CD4-positive, alpha-beta T cell treated with Interleukin-17A for 4 hours (primary cell): ENCODE measurements at regions not wholly inside any gene's neighbourhood (a gene's known extent, or its start where the extent isn't known, plus 50 kb on each side); places are given as distances from the start of the nearest gene placed in this dataset.

Experiments
- DNase-seq: peaks from one replicate; pipeline ENCODE4 v3.0.0-alpha.2; 2020; ENCODE audit warnings: mixed read lengths

DNA sequence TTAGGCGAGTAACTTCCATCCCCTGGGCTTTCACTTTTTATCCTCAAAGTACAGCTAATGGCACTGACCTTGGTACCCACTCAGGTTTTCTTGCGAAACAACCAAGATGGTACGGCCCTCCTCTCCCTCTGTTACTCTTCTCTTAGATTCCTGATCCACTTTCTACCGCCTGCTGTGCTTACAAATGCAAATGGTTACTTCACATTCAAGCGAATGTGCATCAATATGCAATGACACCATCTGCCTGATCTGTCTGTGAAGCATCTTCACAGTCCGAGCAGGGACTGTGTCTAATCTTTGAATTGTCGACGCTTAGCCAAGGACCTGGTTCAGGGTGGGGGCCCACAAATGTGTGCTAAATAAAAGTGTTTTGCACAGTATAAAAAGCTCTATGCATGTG is 112.2 kb downstream of the TRIB2 start:
- DNase-seq: no peak

DNA sequence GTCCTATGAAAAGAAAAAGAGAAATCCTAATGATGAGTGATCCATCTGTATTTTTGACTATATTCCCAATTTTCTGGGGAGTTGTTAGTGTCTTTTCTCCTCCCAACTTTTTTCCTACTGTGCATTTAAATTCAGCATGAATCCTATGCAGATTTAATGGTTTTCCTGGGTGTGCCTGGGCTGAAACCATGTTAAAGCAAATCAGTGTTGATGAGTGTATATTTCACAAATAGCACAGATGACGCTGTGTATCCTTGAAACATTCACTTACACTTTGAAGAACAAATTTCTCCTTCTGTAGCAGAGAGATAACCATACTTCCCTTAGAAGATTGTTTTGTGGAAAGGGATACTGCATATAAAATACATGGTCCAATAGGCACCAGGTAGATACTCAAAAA is 114.3 kb downstream of the TRIB2 start:
- DNase-seq: no peak

GRCh38 chr2:12834239-12834638 is 117.5 kb downstream of the TRIB2 start:
- no peak for DNase-seq

- no peak for DNase-seq
Measured at GRCh38 chr2:12835733-12836132, 119.0 kb downstream of the TRIB2 start.

DNA sequence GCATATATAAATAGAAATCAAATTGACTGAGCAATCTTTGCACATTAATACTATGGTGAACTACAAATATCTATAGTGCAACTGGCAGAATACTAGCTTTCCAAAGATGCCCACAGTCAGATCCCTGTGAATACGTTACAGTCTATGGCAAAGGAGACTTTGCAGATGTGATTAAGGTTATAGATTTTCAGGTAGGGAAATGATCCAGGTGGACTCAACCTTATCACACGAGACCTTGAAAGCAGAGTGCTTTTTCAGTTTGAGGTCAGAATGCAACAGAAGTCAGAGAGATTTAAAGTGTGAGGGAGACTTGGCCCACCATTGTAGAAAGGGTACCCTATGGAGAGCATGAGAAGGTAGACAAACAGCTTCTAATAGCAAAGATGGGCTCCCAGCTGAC is 122.6 kb downstream of the TRIB2 start:
- DNase-seq: no peak

GRCh38 chr2:12841021-12841420 is 124.3 kb downstream of the TRIB2 start:
- no peak for DNase-seq

- DNase-seq: no peak
Measured at GRCh38 chr2:12842917-12843316, 126.2 kb downstream of the TRIB2 start.

- DNase-seq: no peak
Measured at GRCh38 chr2:12844511-12844910, 127.8 kb downstream of the TRIB2 start.

DNA sequence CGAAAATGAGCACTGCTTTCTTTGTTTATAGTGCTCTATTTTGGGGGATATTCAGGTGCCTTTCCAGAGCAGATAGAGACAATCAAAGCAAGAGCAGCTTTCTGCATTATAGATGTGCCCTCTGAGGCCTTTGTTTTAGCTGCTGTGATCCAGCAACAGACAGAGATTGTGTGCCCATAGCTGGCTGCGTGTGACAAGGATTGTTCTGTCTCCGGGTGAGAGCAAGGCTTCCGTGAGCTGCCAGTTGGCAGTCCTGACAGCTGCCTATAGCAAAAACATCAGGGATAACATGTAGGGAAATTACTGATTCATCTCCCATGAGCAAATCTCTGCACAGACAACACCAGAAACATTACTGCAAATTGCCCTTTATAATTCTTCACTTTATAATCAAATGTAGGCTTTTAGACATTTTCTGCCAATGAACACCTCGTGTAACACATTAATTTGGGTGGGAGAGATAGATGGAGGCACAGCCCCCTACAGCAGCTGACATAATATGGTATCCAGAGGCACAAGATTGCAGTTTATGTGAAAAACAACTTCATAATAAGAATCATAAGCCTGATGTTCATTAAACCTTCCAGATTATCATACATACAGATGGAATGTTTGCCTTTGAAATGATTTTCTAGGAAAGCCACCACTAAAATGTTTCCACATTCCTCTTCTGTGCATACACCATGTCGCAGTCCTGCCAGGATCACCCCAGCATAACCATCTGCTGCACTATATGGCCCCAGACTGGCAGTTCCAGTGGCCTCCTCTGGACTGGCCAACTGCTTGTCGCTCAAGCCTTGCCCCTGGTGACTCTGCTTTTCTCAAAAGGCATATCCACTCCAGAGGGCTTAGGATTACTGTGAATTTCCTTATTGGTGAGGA is 131.2 kb downstream of the TRIB2 start:
- DNase-seq: no peak

DNA sequence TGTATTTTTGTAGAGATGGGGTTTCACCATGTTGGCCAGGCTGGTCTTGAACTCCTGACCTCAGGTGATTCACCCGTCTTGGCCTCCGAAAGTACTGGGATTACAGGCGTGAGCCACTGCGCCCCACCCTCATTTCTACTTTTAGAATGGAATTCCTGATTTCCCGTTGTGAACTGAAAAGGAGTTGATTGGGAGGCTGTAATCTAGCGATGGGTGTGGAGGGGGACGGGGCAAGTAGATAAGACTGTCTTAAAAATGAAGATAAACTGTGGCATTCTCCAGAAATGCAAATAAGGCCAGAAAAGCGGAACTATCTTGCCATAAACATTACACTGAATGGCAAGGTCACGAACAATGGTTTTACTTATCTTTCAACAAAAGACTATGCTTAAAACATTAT is 135.4 kb downstream of the TRIB2 start:
- no peak for DNase-seq

DNA sequence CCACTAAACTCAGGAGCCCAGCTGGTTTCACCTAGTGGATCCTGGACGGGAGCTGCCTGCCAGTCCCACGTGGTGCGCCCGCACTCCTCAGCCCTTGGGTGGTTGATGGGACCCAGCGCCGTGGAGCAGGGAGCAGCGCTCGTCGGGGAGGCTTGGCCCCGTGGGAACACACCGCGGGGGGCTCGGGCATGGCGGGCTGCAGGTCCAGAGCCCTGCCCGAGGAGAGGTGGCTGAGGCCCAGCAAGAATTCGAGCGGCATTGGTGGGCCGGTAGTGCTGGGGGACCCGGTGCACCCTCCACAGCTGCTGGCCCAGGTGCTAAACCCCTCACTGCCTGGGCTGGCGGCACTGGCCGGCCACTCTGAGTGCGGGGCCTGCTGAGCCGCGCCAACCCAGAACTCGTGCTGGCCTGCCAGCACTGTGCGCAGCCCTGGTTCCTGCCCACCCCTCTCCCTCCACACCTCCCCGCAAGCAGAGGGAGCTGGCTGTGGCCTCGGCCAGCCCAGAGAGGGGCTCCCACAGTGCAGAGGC is 137.3 kb downstream of the TRIB2 start:
- DNase-seq: no peak

GRCh38 chr2:12855508-12855907 is 138.8 kb downstream of the TRIB2 start:
- DNase-seq: no peak

DNA sequence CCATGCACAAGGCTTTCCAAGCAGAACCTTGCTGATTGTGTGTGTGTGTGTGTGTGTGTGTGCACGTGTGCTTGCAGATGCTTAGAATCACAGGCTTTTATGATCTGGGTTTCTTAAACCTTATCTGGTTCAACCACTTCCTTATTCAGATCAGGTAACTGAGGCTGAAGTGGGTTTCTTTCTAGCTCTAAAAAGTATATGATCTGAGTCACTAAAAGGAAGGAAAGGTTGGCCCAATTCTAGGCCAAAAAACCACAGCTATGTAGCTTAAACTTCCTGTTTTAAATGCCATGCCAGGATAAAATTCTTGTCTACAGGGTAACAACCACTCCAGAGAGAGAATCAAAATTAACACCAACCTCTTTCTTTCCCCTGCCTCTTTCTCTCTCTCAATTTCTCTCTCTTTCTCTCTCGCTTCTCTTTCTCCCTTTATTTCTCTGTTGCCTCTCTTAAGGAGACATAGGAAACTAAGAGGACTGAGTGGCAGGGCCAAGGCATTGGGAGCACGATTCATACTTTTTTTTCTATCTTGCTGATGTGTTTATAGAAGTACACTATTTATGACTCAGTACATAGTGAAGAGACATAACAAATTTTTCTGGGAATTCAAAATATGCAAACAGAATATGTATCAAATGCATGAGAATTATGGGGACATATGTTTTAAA is 140.3 kb downstream of the TRIB2 start:
- peak; percentile 55 for DNase-seq

GRCh38 chr2:12857891-12858290 is 141.2 kb downstream of the TRIB2 start:
- no peak for DNase-seq

DNA sequence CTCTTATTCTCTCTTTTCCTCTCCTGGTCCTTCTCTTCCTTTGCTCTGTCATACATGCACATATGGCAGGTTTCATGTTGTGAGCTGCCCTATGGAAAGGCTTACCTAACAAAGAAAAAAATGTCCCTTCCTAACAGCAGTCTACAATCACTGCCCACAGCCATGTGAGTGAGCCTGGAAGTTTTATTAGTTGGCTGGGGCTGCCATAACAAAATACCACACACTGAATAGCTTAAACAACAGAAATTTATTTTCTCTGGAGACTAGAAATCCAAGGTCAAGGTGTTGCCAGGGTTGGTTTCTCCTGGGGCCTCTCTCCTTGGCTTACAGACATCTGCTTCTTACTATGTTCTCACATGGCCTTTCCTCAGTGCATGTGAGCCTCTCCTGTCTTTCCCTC is 142.1 kb downstream of the TRIB2 start:
- DNase-seq: no peak

- DNase-seq: no peak
Measured at GRCh38 chr2:12861344-12861930, 144.7 kb downstream of the TRIB2 start.

DNA sequence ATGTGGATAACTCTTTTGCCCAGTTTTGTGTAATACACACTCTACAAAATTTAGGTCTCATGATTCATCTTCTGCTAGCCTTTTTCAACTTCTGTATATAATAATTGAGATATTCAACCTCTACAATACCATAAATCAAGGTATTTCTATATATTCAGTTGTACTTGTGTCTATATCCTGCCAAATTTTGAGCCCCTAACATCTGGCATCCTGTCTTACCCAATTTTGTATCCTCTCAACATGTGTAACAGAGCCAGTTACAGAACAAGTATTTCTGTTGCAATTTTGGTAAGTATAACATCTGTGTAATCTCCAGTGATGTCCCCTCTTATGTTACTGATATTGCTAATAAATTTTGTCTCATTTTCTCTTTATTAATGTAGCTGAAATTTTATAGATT is 145.8 kb downstream of the TRIB2 start:
- no peak for DNase-seq

DNA sequence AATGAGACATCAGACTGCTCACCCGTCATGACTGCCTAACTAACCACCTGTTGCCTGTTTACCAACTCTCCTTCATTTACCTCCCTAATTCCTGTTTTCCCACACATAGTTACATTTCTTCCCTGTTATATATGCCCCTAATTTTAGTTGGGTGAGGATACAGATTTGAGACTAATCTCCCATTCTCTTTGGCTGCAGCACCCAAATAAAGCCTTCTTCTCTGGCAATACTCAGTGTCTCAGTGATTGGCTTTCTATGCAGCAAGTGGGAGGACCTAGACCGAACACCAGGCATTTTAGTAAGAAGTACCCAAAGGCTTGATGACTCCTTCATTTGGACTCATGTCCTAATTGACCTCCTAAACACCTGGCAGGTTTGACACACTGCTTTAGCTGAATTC is 147.2 kb downstream of the TRIB2 start:
- DNase-seq: no peak

- no peak for DNase-seq
Measured at GRCh38 chr2:12867631-12868287, 151.0 kb downstream of the TRIB2 start.

DNA sequence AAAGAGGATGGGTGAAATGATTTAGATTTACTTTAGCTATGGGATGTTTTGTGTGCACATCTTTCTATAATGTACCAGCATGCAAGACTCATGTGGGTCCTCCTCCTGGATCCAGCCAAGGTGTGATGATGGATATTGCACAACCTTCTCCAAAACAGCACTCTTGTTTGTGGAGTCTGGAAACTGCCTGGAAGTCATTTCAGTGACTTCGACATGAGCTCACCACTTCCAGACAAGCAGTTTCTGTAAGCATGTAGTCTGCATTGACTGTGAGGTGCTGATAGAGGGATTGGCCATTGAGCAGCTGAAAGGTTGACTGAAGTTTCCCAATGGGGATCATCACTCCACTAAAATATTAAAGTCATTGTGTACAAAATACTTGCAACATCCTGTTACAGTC is 154.0 kb downstream of the TRIB2 start:
- DNase-seq: no peak

DNA sequence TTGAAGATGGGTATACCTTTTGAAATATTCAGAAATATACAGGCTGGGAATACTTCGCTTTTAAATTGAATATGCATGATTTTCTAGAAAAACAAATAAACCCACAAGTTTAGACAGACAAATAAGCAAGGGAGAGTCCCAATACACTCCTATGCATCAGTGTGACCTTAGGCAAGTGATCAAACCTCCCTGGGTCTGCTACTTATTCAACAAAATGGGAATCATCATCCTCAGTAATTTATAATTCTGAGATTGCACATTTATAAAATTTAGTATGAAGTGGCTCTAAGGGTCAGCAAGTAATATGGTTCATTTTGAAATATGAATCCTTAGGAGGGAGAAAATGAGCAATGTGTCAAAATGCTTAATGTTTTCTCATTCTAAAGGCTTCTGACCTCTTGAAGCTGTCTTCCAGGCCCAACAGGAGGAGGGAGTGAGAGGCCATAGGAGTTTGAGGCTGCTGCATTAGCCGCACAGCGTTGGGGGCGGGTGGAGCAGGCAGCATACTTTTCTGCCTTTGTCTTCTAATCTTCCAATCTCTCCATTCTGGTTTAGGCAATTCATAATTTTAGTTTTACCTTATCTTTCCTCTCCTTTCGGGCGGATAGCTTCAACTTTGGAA is 155.1 kb downstream of the TRIB2 start:
- DNase-seq: no peak

DNA sequence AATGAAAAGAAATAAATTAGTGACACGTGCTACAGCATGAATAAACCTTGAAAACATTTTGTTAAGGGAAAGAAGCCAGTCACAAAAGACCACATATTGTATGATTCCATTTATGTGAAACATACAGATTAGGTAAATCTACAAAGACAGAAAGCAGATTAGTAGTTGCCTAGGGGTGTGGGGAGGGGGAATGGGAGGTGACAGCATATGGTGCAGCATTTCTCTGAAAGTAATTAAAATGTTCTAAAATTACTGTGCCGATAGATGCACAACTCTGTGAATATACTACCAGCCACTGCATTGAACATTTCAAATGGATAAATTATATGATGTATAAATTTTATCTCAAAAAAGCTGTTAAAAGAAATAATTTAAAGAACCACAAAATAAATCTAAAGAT is 161.0 kb downstream of the TRIB2 start:
- DNase-seq: no peak

GRCh38 chr2:12879649-12880048 is 162.9 kb downstream of the TRIB2 start:
- no peak for DNase-seq
